Kidney (tissue), 13 donors: ENCODE measurements at regions not wholly inside any gene's neighbourhood (a gene's known extent, or its start where the extent isn't known, plus 50 kb on each side); places are given as distances from the start of the nearest gene placed in this dataset.
A peak's percentile ranks its signal among the peaks of the same experiment; 100 is the strongest.

Experiments
- DNase-seq, 5 donors: peaks; one replicate each; pipeline ENCODE4 v3.0.0-alpha.2; 2013 to 2020
- FAIRE-seq: peaks from 2 replicates; lab custom pipeline; 2012; peaks lifted over from hg19 to GRCh38; lab: Jason Lieb, UNC
- H3K27ac ChIP-seq, 2 donors: one replicate each; pipeline ENCODE4 v1.7.0; 2013; ENCODE audit warnings: low read depth in 2 of 2, low read length in 2 of 2, inconsistent platforms in 1 of 2
- H3K27me3 ChIP-seq: one replicate; pipeline ENCODE4 v1.7.1; 2013; ENCODE audit warnings: low read length, inconsistent platforms; ENCODE audit not compliant: control insufficient read depth, insufficient read depth
- H3K36me3 ChIP-seq, 3 donors: one replicate each; pipeline versions ENCODE4 v1.7.0 to v1.7.1; 2013; ENCODE audit warnings: low read length in 3 of 3, control low read depth in 1 of 3, inconsistent platforms in 1 of 3; ENCODE audit not compliant: insufficient read depth in 3 of 3, control insufficient read depth in 2 of 3
- H3K4me1 ChIP-seq, 3 donors: one replicate each; pipeline versions ENCODE4 v1.7.0 to v1.7.1; 2013; ENCODE audit warnings: low read length in 3 of 3, inconsistent platforms in 1 of 3, low read depth in 1 of 3; ENCODE audit not compliant: control insufficient read depth in 2 of 3, insufficient read depth in 2 of 3
- H3K4me3 ChIP-seq, 3 donors: one replicate each; pipeline versions ENCODE4 v1.7.0 to v1.8.1; 2013; ENCODE audit warnings: low read length in 3 of 3, control low read depth in 1 of 3, inconsistent platforms in 1 of 3
- H3K9ac ChIP-seq, 3 donors: one replicate each; pipeline versions ENCODE4 v1.7.0 to v1.7.1; 2013; ENCODE audit warnings: low read length in 3 of 3, control low read depth in 1 of 3, inconsistent platforms in 1 of 3
- H3K9me3 ChIP-seq, 3 donors: one replicate each; pipeline versions ENCODE4 v1.7.0 to v1.7.1; 2013; ENCODE audit warnings: low read length in 3 of 3, control low read depth in 1 of 3, inconsistent platforms in 1 of 3; ENCODE audit not compliant: control insufficient read depth in 2 of 3, insufficient read depth in 1 of 3
- intact Hi-C: fragments of 100-400 bp; cut with DNase I; formaldehyde crosslinking; loops from one replicate; pipeline ENCODE4 v1.11.1; 2022
- TF ChIP-seq, protein P1 (sequence below): IDR thresholded peaks from 3 replicates; pipeline ENCODE4 v1.5.1; 2012; ENCODE audit warnings: mild to moderate bottlenecking, moderate library complexity, borderline replicate concordance; ENCODE audit not compliant: insufficient read depth; ENCODE audit errors: extremely low read depth
- donor health status: control.
- donor health status: control.
- donor health status: control.
- donor health status: control.
- donor health status: control.
- donor health status: DM: yes; HTN: yes; CAD: no.
- donor health status: Normal renal cell carcinoma (clear cell type).

DNA sequence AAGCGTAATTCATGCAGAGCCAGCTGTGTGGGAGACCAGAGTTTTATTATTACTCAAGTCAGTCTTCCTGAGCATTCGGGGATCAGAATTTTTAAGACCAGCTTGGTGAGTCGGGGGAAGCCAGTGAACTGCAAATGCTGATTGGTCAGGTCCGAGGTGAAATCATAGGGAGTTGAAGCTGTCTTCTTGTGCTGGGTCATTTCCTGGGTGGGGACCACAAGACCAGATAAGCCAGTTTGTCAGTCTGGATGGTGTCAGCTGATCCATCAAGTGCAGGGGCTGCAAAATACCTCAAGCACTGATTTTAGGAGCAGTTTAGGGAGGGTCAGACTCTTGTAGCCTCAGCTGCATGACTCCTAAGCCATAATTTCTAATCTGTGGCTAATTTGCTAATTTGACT, 228.1 kb upstream of the ATP10A start:
- Histone ChIP-seq H3K9me3 (no peaks in the 10 kb centered on the region), H3K9ac (no peak overlapping the region), H3K27me3 (no peaks in the 10 kb centered on the region), H3K4me1 (no peaks in the 10 kb centered on the region), H3K4me3 (no peak overlapping the region), H3K36me3 (no peaks in the 10 kb centered on the region), H3K27ac (no peak overlapping the region)
- TF ChIP-seq, protein P1, sequence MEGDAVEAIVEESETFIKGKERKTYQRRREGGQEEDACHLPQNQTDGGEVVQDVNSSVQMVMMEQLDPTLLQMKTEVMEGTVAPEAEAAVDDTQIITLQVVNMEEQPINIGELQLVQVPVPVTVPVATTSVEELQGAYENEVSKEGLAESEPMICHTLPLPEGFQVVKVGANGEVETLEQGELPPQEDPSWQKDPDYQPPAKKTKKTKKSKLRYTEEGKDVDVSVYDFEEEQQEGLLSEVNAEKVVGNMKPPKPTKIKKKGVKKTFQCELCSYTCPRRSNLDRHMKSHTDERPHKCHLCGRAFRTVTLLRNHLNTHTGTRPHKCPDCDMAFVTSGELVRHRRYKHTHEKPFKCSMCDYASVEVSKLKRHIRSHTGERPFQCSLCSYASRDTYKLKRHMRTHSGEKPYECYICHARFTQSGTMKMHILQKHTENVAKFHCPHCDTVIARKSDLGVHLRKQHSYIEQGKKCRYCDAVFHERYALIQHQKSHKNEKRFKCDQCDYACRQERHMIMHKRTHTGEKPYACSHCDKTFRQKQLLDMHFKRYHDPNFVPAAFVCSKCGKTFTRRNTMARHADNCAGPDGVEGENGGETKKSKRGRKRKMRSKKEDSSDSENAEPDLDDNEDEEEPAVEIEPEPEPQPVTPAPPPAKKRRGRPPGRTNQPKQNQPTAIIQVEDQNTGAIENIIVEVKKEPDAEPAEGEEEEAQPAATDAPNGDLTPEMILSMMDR: no peak
- DNase-seq: peak in 1 of 5 donors; percentile 6
- intact Hi-C loops: no loop called here
- FAIRE-seq: no peak

- H3K9ac ChIP-seq: no peak overlapping the region
- TF ChIP-seq, protein P1: no peak
- intact Hi-C loops: no loop called here
- no peaks in the 10 kb centered on the region for H3K27me3 ChIP-seq
- no peaks in the 10 kb centered on the region for H3K4me1 ChIP-seq
- no peak overlapping the region for H3K4me3 ChIP-seq
- no peak for DNase-seq
- H3K27ac ChIP-seq: no peak overlapping the region
- no peak for FAIRE-seq
- H3K36me3 ChIP-seq: no peaks in the 10 kb centered on the region
- H3K9me3 ChIP-seq: no peaks in the 10 kb centered on the region
Observed at GRCh38 chr15:26087881-26088280, 224.8 kb upstream of the ATP10A start.

DNA sequence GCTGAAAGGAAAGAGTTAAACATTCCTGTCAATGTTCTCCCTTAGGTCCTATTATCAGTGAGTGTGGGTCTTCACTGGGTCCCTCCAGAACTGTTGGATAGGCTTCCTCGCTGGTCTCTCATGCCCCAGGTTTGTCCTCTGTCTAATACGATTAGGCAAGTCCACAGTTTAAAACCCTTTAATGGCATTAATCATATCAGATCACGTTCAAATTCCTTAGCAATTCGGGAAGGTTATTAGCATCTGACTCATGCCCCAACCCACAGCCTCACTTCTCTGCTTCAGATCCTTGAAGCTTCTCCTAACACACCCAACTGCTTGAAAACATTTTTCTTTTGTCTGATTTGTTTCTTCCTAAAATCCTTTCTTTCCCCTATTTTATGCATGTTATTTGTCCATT, 224.3 kb upstream of the ATP10A start:
- DNase-seq (no peak), FAIRE-seq (no peak)
- Histone ChIP-seq H3K27me3 (no peaks in the 10 kb centered on the region), H3K36me3 (no peaks in the 10 kb centered on the region), H3K9ac (no peak overlapping the region), H3K27ac (no peak overlapping the region), H3K9me3 (no peaks in the 10 kb centered on the region), H3K4me1 (no peaks in the 10 kb centered on the region), H3K4me3 (no peak overlapping the region)
- TF ChIP-seq, protein P1: no peak
- intact Hi-C loops: no loop called here

DNA sequence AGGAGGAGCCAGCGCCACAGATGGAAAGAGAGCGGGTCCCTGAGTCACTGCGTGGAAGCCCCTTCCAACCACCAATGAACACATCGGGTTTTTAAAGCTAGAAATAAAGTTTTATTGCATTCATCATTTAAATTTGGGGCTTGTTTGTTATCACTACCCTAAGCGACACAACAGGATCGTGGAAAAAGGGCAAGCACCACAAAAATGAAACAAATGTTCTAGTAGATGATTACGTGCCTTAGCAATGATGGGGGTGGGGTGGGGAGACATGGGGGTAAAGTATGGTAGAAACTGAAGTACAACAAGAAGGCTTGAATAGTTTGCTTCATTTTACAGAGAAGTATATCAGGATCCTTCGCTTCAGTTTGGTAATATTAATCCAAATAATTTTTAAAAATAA, 221.6 kb upstream of the ATP10A start:
- FAIRE-seq (no peak), DNase-seq (no peak)
- H3K4me3 ChIP-seq: no peak overlapping the region
- no peaks in the 10 kb centered on the region for H3K9me3 ChIP-seq
- no peaks in the 10 kb centered on the region for H3K36me3 ChIP-seq
- no peaks in the 10 kb centered on the region for H3K27me3 ChIP-seq
- H3K4me1 ChIP-seq: no peaks in the 10 kb centered on the region
- intact Hi-C loops: no loop called here
- TF ChIP-seq, protein P1: no peak
- H3K9ac ChIP-seq: no peak overlapping the region
- no peak overlapping the region for H3K27ac ChIP-seq
